ENCODE measurements at regions not wholly inside any gene's neighbourhood (a gene's known extent, or its start where the extent isn't known, plus 50 kb on each side); places are given as distances from the start of the nearest gene placed in this dataset.

- H4K91ac ChIP-seq (ENCODE audit: insufficient read depth, low read depth, low read length): no peak overlapping the region
- no peak overlapping the region for H3K18ac ChIP-seq (ENCODE audit: low read depth, low read length)
- intact Hi-C loops (cut with micrococcal nuclease): no loop called here
- ChIA-PET CTCF (interaction anchor here (1.1 to 1.5 kb wide), 2 partner anchors 11 to 12 kb away, joined by 3 to 6 read pairs; no protein-coding TSS in a partner anchor), POLR2A (ENCODE audit: unreplicated experiment) (no interaction called here)
- H3K36me3 ChIP-seq (ENCODE audit: control insufficient read depth, insufficient read depth, low read length): no peaks in the 10 kb centered on the region
- no peak overlapping the region for H3K14ac ChIP-seq (replicated peaks; ENCODE audit: low read depth, low read length)
- no peak for DNase-seq
- no peak overlapping the region for H2AFZ ChIP-seq (replicated peaks; ENCODE audit: low read length, poor library complexity)
- H4K5ac ChIP-seq (ENCODE audit: low read depth, low read length): no peak overlapping the region
- no peak overlapping the region; the same call in 1 of the 2 replicates for H2BK20ac ChIP-seq (ENCODE audit: low read depth, low read length)
- no peak overlapping the region for H3K23ac ChIP-seq (ENCODE audit: low read depth, low read length)
- in situ Hi-C loops (cut with MboI; ENCODE audit: low sequenced_read_pairs): no loop called here
- H3K4me3 ChIP-seq (ENCODE audit: insufficient read depth, low read depth, low read length): no peak overlapping the region
- H2BK15ac ChIP-seq (ENCODE audit: low read depth, low read length): no peak overlapping the region; the same call in 2 of the 3 replicates
- no peak overlapping the region for H3K4ac ChIP-seq (ENCODE audit: low read depth, low read length)
- no TSS peak for BruUV-seq (replicated peaks)
- no peak overlapping the region for H3K4me2 ChIP-seq (ENCODE audit: low read depth, low read length)
- H4K8ac ChIP-seq (ENCODE audit: low read depth in 2 of 2, low read length in 2 of 2): no peak overlapping the region
- H2AK5ac ChIP-seq (ENCODE audit: low read depth, low read length): 0 out of 2 replicates have a peak overlapping the region, but pooled peaks have one; percentile 20
- no peak overlapping the region for H3K27ac ChIP-seq (ENCODE audit: insufficient read depth, low read length)
- no peak for ATAC-seq (ENCODE audit: low read depth)
- no peak overlapping the region for H2BK120ac ChIP-seq (ENCODE audit: low read depth, low read length)
- no peaks in the 10 kb centered on the region; the same call in 1 of the 2 replicates for H4K20me1 ChIP-seq (ENCODE audit: insufficient read depth, low read length)
- no peak overlapping the region for H3K9ac ChIP-seq (ENCODE audit: low read depth, low read length)
- 100% methylated on average over 1 of the region's 4 CpGs; no CpG with 5 or more reads in 1 of the 2 experiments for WGBS, 2 experiments (ENCODE audit: extremely low coverage in 2 of 2, insufficient read length in 1 of 2)
- no peaks in the 10 kb centered on the region for H3K9me3 ChIP-seq (ENCODE audit: control insufficient read depth, insufficient read depth, low read length)
- H2BK5ac ChIP-seq (ENCODE audit: low read depth, low read length, poor library complexity, severe bottlenecking): no peak overlapping the region
- peaks cover 13% of the 10 kb centered on the region; the same call in 1 of the 2 replicates for H3K9me1 ChIP-seq (ENCODE audit: insufficient read depth, low read length)
- TF ChIP-seq CTCF (conservative IDR thresholded peaks at IDR 0.05; ENCODE audit: low read depth, low read length) (no peak), RAD21 (IDR thresholded peaks at IDR 0.05; ENCODE audit: low read length) (no peak)
- H3K4me1 ChIP-seq (ENCODE audit: control insufficient read depth, insufficient read depth, low read length): peaks cover 14% of the 10 kb centered on the region
- H2AK9ac ChIP-seq (replicated peaks; ENCODE audit: low read depth, low read length, poor library complexity): no peak overlapping the region
- H3K79me1 ChIP-seq (ENCODE audit: low read depth in 1 of 2, low read length in 2 of 2): peaks cover 0 to 4% of the 10 kb centered on the region in 2 experiments; a peak in 1 of 4 replicates
- H3K27me3 ChIP-seq (ENCODE audit: control insufficient read depth, insufficient read depth, low read length): no peaks in the 10 kb centered on the region; the same call in 1 of the 2 replicates
- H3K56ac ChIP-seq (ENCODE audit: extremely low read depth, insufficient read depth, low read length): no peak overlapping the region
- dilution Hi-C loops (cut with HindIII; ENCODE audit: low sequenced_read_pairs, unreplicated experiment): no loop called here
Observed at GRCh38 chr1:25026304-25026703, 96.2 kb upstream of the RUNX3 start.

Data from IMR-90 (cell line).